Stimulated activated CD4-positive, alpha-beta T cell treated with anti-CD3 and anti-CD28 coated beads, Interleukin-15, amount 100 ng/mL, for 1 hour (primary cell): ENCODE measurements at regions not wholly inside any gene's neighbourhood (a gene's known extent, or its start where the extent isn't known, plus 50 kb on each side); places are given as distances from the start of the nearest gene placed in this dataset.
"Not testable (repeated sequence)": the region's sequence is repeated elsewhere in the genome, so short reads cannot be mapped to it uniquely, and the experiment has no call there.

ENCODE experiments used
- DNase-seq, 2 donors: peaks; one replicate each; pipeline ENCODE4 v3.0.0-alpha.2; 2020; ENCODE audit warnings: low read depth in 1 of 2, low spot score in 1 of 2

- no peak for DNase-seq
These were observed 356.0 kb upstream of the NPVF start for GRCh38 chr7:25584112-25584938.

GRCh38 chr7:25586513-25586912 lies 358.2 kb upstream of the NPVF start:
- no peak for DNase-seq

GRCh38 chr7:25594122-25594521 lies 365.8 kb upstream of the NPVF start:
- no peak for DNase-seq

GRCh38 chr7:25594728-25595127 lies 366.4 kb upstream of the NPVF start:
- DNase-seq, result no peak

- DNase-seq, result no peak
These were observed 367.7 kb upstream of the NPVF start for GRCh38 chr7:25595996-25596395.

GRCh38 chr7:25596443-25596842 lies 368.2 kb upstream of the NPVF start:
- no peak for DNase-seq

GRCh38 chr7:25597946-25598345 lies 369.7 kb upstream of the NPVF start:
- DNase-seq, result no peak

- DNase-seq, result no peak
These were observed 370.5 kb upstream of the NPVF start for GRCh38 chr7:25598765-25599164.

- DNase-seq, result no peak
These were observed 372.1 kb upstream of the NPVF start for GRCh38 chr7:25600262-25600920.

- not testable (repeated sequence) for DNase-seq
These were observed 374.6 kb upstream of the NPVF start for GRCh38 chr7:25602730-25603426.

- not testable (repeated sequence) for DNase-seq
These were observed 375.1 kb upstream of the NPVF start for GRCh38 chr7:25603427-25603740.

- DNase-seq, result no peak
These were observed 382.9 kb upstream of the NPVF start for GRCh38 chr7:25611196-25611595.

- DNase-seq, result no peak
These were observed 385.6 kb upstream of the NPVF start for GRCh38 chr7:25613912-25614311.

GRCh38 chr7:25614415-25614814 lies 386.1 kb upstream of the NPVF start:
- no peak for DNase-seq

GRCh38 chr7:25615003-25615402 lies 386.7 kb upstream of the NPVF start:
- no peak for DNase-seq

GRCh38 chr7:25615593-25615992 lies 387.3 kb upstream of the NPVF start:
- DNase-seq, result no peak

- DNase-seq, result no peak
These were observed 388.9 kb upstream of the NPVF start for GRCh38 chr7:25617214-25617613.

GRCh38 chr7:25617673-25618072 lies 389.4 kb upstream of the NPVF start:
- DNase-seq, result no peak

- DNase-seq, result no peak
These were observed 391.1 kb upstream of the NPVF start for GRCh38 chr7:25619381-25619780.

GRCh38 chr7:25619963-25620799 lies 391.9 kb upstream of the NPVF start:
- DNase-seq, result no peak

GRCh38 chr7:25621993-25622392 lies 393.7 kb upstream of the NPVF start:
- DNase-seq, result no peak
